HG03103 (cell line): ENCODE measurements at regions not wholly inside any gene's neighbourhood (a gene's known extent, or its start where the extent isn't known, plus 50 kb on each side); places are given as distances from the start of the nearest gene placed in this dataset.
A peak's percentile ranks its signal among the peaks of the same experiment; 100 is the strongest.
"Not testable (repeated sequence)": the region's sequence is repeated elsewhere in the genome, so short reads cannot be mapped to it uniquely, and the experiment has no call there.

Source experiments
- ATAC-seq: cut with Tn5 transposase; IDR thresholded peaks from one replicate; pipeline ENCODE4 v1.9.1; 2021; ENCODE audit warnings: low read depth; ENCODE audit not compliant: unreplicated experiment

- ATAC-seq = no peak
Observed at GRCh38 chr6:37078814-37079213, 73.4 kb downstream of the FGD2 start.

- no peak for ATAC-seq
Observed at GRCh38 chr6:37081042-37081607, 75.7 kb downstream of the FGD2 start.

- ATAC-seq = no peak
Observed at GRCh38 chr6:37082390-37083130, 77.1 kb downstream of the FGD2 start.

GRCh38 chr6:37083243-37084138 lies 78.0 kb downstream of the FGD2 start:
- ATAC-seq = no peak

GRCh38 chr6:37084665-37085064 lies 79.2 kb downstream of the FGD2 start:
- not testable (repeated sequence) for ATAC-seq

- no peak for ATAC-seq
Observed at GRCh38 chr6:37085198-37085597, 79.7 kb downstream of the FGD2 start.

GRCh38 chr6:37088897-37089296 lies 81.1 kb upstream of the PIM1 start:
- no peak for ATAC-seq

- no peak for ATAC-seq
Observed at GRCh38 chr6:37089783-37090182, 80.2 kb upstream of the PIM1 start.

GRCh38 chr6:37091104-37091503 lies 78.8 kb upstream of the PIM1 start:
- not testable (repeated sequence) for ATAC-seq

- ATAC-seq = not testable (repeated sequence)
Observed at GRCh38 chr6:37091586-37091985, 78.4 kb upstream of the PIM1 start.

- ATAC-seq = no peak
Observed at GRCh38 chr6:37092923-37093727, 76.8 kb upstream of the PIM1 start.

- no peak for ATAC-seq
Observed at GRCh38 chr6:37093728-37094069, 76.3 kb upstream of the PIM1 start.

GRCh38 chr6:37095997-37096396 lies 74.0 kb upstream of the PIM1 start:
- ATAC-seq = no peak

GRCh38 chr6:37097335-37097734 lies 72.6 kb upstream of the PIM1 start:
- ATAC-seq = no peak

GRCh38 chr6:37099442-37099841 lies 70.5 kb upstream of the PIM1 start:
- no peak for ATAC-seq

GRCh38 chr6:37100745-37101144 lies 69.2 kb upstream of the PIM1 start:
- no peak for ATAC-seq

- ATAC-seq = no peak
Observed at GRCh38 chr6:37101991-37102298, 68.0 kb upstream of the PIM1 start.

- ATAC-seq = peak; percentile 75
Observed at GRCh38 chr6:37102299-37103168, 67.4 kb upstream of the PIM1 start.

- ATAC-seq = no peak
Observed at GRCh38 chr6:37103169-37104039, 66.5 kb upstream of the PIM1 start.
